ENCODE measurements at regions not wholly inside any gene's neighbourhood (a gene's known extent, or its start where the extent isn't known, plus 50 kb on each side); places are given as distances from the start of the nearest gene placed in this dataset.
"Not testable (repeated sequence)": the region's sequence is repeated elsewhere in the genome, so short reads cannot be mapped to it uniquely, and the experiment has no call there.

DNA sequence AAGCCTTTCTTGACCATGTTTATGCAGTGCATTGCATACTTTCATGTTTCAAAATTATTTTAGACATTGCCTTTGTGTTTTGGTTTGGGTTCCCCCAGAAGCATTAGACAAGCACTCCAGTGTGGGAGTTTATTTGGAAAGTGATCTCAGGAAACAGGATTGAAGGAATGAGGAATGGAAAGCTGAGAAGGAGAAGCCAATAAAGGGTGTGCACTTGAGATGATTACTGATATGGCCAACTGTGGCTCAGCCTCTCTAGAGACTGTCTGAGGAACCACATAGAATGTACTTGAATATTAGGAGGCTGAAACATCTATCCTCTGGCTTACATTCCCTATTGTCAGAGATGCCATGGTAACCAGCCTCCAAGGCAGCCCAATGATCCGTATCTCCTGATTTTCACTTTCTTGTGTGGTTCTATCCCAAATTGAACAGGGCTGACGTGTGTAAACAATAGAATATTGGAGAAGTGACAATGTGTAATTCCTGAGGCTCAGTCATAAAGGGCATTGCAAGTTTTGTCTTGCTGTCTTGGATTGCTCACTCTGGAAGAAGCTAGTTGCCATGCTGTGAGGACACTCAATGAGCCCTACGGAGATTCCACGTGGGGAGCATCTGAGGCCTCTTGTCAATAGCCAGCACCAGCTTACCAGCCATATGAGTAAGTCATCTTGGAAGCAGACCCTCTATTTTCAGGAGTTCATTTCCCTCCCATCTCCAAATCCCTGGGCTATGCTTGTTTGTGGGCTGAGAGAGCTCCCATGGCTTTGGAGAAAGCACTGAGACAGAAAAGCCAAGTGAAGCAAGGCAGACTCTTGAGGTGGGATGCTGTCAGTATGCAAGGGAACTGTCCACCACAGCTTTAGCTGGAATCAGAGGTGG is 84.7 kb downstream of the SCN11A start:
- no peak for DNase-seq (ENCODE audit: low read depth)

DNA sequence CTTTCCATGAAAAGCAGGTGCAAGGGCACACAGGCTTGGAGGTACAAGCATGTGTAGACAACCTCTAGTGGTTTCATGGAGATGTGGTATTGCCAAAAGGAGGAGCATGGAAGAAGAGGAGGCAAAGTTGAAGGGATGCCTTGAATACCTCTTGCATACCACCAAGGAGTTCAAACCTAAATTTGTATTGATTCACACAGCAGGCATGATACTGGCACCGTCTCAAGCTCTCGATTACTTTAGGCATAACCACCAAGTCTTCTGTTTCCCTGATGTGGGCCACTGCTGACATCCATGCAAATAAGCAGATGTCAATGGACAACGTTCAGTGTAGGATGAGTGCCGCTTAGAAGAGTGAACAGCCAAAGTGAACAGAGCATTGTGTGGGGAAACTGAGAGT is 87.1 kb downstream of the SCN11A start:
- no peak for DNase-seq (ENCODE audit: low read depth)

DNA sequence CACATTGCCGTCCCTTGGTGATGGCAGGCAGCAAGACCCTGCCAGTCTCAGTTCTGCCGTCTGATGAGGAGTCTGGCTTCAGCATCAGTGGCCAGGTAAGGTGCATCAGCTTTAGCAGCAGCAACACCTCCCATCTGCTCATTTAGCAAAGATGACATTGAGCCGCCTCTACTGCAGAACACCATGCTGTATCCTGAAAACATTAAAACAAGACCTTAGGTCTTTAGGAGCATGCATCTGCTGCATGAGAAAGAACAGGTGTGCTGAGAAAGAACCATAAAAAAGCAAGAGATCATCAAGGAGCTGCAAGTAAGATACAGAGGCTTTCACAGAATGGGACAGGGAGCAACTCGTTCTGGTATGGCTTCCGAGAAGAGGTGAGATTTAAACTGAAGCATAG is 87.5 kb downstream of the SCN11A start:
- no peak for DNase-seq (ENCODE audit: low read depth)

DNA sequence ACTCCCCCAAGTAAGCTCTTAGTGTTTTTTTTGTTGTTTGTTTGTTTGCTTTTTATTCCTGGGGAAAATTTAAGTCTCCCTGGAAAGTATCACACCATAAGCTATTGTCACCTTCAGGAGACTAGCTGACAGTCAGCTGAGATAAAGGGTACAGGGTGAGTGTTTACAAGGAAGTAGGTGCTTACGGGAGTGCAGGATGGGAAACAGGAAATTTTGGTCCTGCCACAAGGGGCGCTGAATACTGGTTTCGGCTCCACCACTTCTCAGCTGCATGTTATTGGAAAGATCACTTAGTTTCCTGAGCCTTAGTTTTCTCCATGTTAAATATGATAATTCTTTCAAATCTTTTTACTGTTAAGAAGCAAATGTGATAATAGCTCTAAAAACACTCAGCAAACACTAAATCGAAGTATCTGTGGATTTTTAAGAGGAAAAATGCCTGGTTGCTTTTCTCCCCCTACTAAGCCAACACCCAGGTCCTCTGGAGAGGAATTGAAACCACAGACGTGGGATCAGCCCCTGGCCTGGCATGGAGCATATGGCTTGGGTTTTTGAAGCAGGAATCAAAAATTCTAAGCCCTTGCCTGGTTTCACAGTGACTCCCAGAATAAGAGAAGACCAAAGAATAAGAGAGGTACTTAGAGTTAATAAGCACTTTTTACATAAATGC is 90.7 kb downstream of the SCN11A start:
- peak; percentile 55 for DNase-seq (ENCODE audit: low read depth)

DNA sequence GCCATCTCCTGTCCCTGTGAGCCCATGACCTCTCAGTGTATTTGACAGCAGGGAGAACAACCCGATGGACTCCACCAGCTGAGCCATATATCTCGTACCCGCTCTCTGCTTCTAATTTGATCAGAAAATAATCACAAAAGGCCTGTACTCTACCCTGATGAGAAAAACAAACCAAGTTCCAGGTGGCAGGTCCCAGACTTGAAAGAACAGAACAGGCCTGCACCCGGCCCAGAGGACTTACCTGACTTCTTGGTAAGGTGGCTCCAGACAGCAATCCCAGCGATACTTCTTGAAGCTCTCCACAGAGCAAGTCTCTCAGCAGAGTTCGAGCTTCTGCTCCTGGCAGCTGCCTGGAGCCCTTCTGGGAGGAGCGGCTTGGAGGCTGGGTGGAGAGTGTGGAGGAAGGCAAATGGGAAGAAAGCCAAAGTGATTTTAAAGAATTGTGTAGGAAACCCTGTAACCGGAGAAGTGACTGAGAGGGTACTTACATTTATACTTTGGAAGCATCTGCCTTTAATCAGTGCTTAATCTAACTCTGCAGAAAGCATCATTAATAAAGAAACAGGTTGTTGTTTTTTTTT is 91.6 kb downstream of the SCN11A start:
- DNase-seq (ENCODE audit: low read depth): no peak

DNA sequence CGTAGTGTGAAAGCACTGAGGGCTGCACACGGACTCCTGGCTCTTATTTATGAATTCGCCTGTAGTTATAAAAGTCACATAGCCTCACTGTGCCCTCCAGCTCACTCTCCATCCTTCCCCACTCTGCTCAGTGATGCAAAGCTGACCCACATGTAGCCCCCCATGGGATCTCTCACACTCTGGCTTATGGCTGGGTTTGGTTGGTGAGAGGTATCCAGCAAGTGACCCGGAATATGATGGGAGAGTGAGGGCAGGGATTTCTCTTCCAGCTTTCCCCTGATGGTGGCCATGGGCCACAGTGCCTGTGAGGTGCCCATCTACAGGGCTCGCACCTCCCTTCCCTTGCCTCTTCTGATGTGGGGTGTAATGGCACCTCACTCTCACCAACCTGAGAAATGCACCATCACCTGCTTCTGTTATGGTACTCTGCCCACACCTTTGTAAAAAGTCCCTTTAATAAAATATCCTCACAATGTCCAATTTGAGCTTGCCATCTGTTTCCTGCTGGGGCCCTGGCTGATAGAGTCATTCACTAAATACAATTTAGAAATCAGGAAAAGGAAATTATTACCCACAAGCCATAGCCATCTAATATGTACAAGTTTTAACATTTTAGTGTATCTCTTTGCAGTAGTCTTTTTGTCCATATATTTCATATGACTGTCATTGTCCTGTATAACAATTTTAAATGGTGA is 93.6 kb downstream of the SCN11A start:
- DNase-seq (ENCODE audit: low read depth): no peak

DNA sequence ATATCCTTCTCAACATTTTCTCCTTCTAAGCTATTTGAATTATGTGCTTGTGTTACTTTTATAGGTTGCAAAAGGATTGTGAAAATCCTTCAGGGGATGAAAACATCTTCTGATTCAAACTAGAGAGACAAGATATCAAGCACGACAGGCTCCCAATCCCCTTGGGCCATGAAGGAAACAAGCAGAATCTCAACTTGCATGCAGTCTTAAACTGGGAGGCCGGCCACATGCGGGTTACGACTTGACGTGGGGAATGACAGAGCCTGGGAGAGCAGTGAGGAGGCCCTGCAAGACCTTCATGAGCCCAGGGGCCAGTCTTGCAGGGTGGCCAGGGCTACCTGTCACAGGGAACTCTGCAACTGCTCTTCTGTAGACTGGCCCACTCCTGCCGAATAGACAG is 94.4 kb downstream of the SCN11A start:
- DNase-seq (ENCODE audit: low read depth): no peak

DNA sequence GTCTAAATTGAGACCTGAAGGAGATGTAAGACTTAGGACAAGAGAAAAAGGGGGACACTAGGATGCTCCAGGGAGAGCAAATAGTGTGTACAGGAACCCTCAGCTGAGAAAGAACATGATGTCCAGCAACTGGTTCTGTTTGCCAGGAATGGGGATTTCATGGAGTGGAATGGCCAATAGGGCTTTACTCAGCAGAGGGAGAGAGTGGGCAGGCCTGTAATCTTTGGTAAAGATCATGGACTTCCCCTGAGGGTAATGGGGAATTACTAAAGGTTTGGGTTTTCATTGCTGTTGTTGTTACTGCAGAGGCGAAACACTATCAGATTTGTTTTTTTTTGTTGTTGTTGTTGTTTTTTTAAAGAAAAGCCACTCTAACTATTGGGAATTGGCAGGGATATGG is 99.0 kb downstream of the SCN11A start:
- DNase-seq (ENCODE audit: low read depth): no peak

GRCh38 chr3:38951167-38951566 is 100.6 kb downstream of the SCN11A start:
- DNase-seq (ENCODE audit: low read depth): not testable (repeated sequence)

- DNase-seq (ENCODE audit: low read depth): no peak
Measured at GRCh38 chr3:38950581-38950980, 101.2 kb downstream of the SCN11A start.

- DNase-seq (ENCODE audit: low read depth): no peak
Measured at GRCh38 chr3:38949994-38950393, 101.8 kb downstream of the SCN11A start.

DNA sequence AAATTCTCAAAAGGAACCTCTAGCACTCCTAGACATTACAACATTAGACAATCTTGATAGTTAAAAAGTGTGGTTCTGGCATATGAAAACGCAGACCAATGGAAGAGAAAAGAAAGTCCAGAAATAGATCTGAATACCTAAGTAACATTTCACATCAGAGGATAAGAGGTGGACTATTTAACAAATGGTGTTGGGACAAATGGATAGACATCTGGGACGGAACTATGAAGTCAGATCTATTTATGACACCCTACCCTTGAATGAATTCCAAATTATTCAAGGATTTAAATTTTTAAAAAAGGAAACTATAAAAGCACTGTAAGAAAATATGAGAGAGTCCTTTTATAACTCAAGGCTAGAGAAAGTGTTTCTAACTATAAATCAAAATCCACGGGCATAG is 111.3 kb downstream of the SCN11A start:
- DNase-seq (ENCODE audit: low read depth): no peak

DNA sequence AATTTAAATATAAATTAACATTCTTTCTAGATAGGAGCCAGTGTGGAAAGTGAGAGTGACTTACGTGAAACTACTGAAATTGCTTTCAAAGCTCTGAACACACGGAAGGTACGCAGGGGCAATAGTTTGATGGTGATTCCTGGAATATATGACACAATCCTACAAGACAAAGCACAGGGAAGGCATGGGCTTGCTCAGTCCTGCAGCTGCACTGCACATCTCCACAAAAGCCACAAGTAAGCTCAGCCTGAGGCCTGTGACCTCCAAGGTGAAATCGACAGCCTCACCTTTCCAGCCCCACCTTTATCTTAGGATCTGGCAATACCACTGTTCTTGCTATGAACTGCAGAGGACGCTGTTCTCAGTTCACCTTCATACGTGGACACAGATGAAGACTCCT is 109.3 kb upstream of the SCN10A start:
- DNase-seq (ENCODE audit: low read depth): no peak

- peak; percentile 22 for DNase-seq (ENCODE audit: low read depth)
Measured at GRCh38 chr3:38916706-38917105, 100.7 kb upstream of the SCN10A start.

- peak; percentile 33 for DNase-seq (ENCODE audit: low read depth)
Measured at GRCh38 chr3:38907426-38907825, 91.4 kb upstream of the SCN10A start.

DNA sequence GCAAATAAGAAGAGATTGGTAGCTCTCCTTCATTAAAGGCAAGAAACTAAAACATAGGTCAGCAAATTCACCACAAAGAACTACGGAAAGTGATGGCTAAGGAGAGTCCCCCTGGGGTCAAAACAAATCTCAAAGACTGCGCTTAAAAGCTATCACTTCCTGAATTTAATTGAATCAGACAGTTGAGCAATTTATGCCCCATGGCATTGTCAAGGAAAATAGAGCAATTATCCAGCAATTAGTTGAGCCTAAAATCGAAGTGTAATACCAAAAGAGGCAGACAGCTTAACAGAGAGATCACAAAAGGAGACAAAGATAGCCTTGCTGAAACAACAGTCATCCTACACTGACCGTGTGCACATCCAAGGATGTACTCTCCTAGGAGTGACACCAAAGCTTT is 74.4 kb upstream of the SCN10A start:
- DNase-seq (ENCODE audit: low read depth): no peak

DNA sequence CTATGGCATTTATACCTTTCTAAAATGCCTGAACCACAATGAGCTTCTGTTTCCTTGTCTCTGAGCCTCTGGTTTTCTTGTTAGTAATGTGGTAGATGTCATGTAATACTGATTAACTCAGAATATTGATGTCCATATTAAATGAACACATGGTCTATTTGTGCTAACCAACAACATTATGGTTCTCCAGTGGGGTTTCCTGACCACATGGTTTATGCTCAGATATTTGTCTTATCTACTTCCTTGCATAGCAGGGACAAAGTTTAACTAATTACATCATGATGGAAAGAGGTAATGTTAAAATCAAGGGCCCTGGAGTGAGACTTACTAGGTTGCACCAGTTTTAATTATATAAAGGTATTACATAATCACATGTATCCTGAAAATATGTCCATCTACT is 62.6 kb upstream of the SCN10A start:
- DNase-seq (ENCODE audit: low read depth): no peak

Measured in ELR (cell line).